GM23248 (cell line): ENCODE measurements at regions not wholly inside any gene's neighbourhood (a gene's known extent, or its start where the extent isn't known, plus 50 kb on each side); places are given as distances from the start of the nearest gene placed in this dataset.
"Not testable (repeated sequence)": the region's sequence is repeated elsewhere in the genome, so short reads cannot be mapped to it uniquely, and the experiment has no call there.

Experiments used
- DNase-seq: peaks from one replicate; pipeline ENCODE4 v3.0.0-alpha.2; 2015
- H2AFZ ChIP-seq: fragments of 200-600 bp; sonication (generic); 2 replicates; pipeline ENCODE4 v1.6.1; 2016; ENCODE audit warnings: antibody characterized with exemption
- H3F3A ChIP-seq: fragments of 200-600 bp; sonication (generic); 2 replicates; pipeline ENCODE4 v1.6.1; 2016; ENCODE audit warnings: mild to moderate bottlenecking, antibody characterized with exemption, mixed run types; ENCODE audit not compliant: insufficient read depth
- H3K27ac ChIP-seq: fragments of 200-600 bp; sonication (generic); 2 replicates; pipeline ENCODE4 v1.5.1; 2016; ENCODE audit warnings: mild to moderate bottlenecking
- H3K27me3 ChIP-seq: fragments of 200-600 bp; sonication (generic); replicated peaks from 2 replicates; pipeline ENCODE4 v1.6.1; 2016; ENCODE audit warnings: mild to moderate bottlenecking; ENCODE audit not compliant: insufficient read depth
- H3K36me3 ChIP-seq: fragments of 200-600 bp; sonication (generic); 2 replicates; pipeline ENCODE4 v1.6.1; 2016; ENCODE audit warnings: low read depth, mild to moderate bottlenecking
- H3K4me1 ChIP-seq: fragments of 200-600 bp; sonication (generic); 2 replicates; pipeline ENCODE4 v1.6.1; 2016; ENCODE audit warnings: mild to moderate bottlenecking; ENCODE audit not compliant: insufficient read depth
- H3K4me2 ChIP-seq: fragments of 200-600 bp; sonication (generic); one replicate; pipeline ENCODE4 v1.6.1; 2016; ENCODE audit warnings: mild to moderate bottlenecking; ENCODE audit not compliant: unreplicated experiment
- H3K4me3 ChIP-seq: fragments of 200-600 bp; sonication (generic); 2 replicates; pipeline ENCODE4 v1.5.1; 2016; ENCODE audit warnings: mild to moderate bottlenecking
- H3K79me2 ChIP-seq: fragments of 200-600 bp; sonication (generic); 2 replicates; pipeline ENCODE4 v1.6.1; 2016; ENCODE audit warnings: mild to moderate bottlenecking; ENCODE audit not compliant: insufficient read depth
- H3K9ac ChIP-seq: fragments of 200-600 bp; sonication (generic); 2 replicates; pipeline ENCODE4 v1.6.1; 2016; ENCODE audit warnings: mild to moderate bottlenecking
- H3K9me2 ChIP-seq: fragments of 200-600 bp; sonication (generic); 2 replicates; pipeline ENCODE4 v1.6.1; 2016; ENCODE audit warnings: mixed run types, mild to moderate bottlenecking, moderate library complexity; ENCODE audit not compliant: insufficient read depth
- H3K9me3 ChIP-seq: fragments of 200-600 bp; sonication (generic); one replicate; pipeline ENCODE4 v1.6.1; 2017; ENCODE audit warnings: low read depth
- H4K20me1 ChIP-seq: fragments of 200-600 bp; sonication (generic); 2 replicates; pipeline ENCODE4 v1.6.0; 2016; ENCODE audit not compliant: insufficient read depth
- EZH2 ChIP-seq: fragments of 200-600 bp; sonication (generic); IDR thresholded peaks from 2 replicates; pipeline ENCODE4 v1.6.1; 2018; ENCODE audit warnings: antibody characterized with exemption, mild to moderate bottlenecking; ENCODE audit not compliant: insufficient read depth, poor library complexity, severe bottlenecking
- EZH2phosphoT487 ChIP-seq: fragments of 200-600 bp; sonication (generic); IDR thresholded peaks from 2 replicates; pipeline ENCODE4 v1.6.1; 2018; ENCODE audit warnings: antibody characterized with exemption, moderate library complexity, mild to moderate bottlenecking, low read depth; ENCODE audit not compliant: insufficient read depth
- WGBS, 2 experiments: methylation state at CpG; one replicate each; pipeline ENCODE4 v1.1.6; 2015 to 2017; ENCODE audit warnings: low lambda C conversion rate in 2 of 2, low coverage in 1 of 2; ENCODE audit errors: missing lambda C conversion rate in 2 of 2; 5-methylcytosine and 5-hydroxymethylcytosine counted together
- in situ Hi-C: fragments of 300-500 bp; cut with MboI; formaldehyde crosslinking; loops from 2 replicates; pipeline ENCODE4 v1.15.0; 2020

GRCh38 chr5:12662545-12663314 lies 758.5 kb upstream of the CTNND2 start:
- no peaks in the 10 kb centered on the region for H3F3A ChIP-seq
- 62 to 64% methylated on average over 20 of the region's 20 CpGs for WGBS, 2 experiments
- H3K36me3 ChIP-seq = no peaks in the 10 kb centered on the region
- H3K9me3 ChIP-seq = peaks cover 3% of the 10 kb centered on the region
- no peak overlapping the region for H3K9ac ChIP-seq
- H3K9me2 ChIP-seq = no peaks in the 10 kb centered on the region
- H2AFZ ChIP-seq = no peak overlapping the region
- in situ Hi-C loops = no loop called here
- DNase-seq = no peak
- H4K20me1 ChIP-seq = no peaks in the 10 kb centered on the region
- no peaks in the 10 kb centered on the region for H3K79me2 ChIP-seq
- H3K4me3 ChIP-seq = no peak overlapping the region
- H3K27me3 ChIP-seq = no peaks in the 10 kb centered on the region
- TF ChIP-seq EZH2phosphoT487 (no peak), EZH2 (no peak)
- H3K4me1 ChIP-seq = no peaks in the 10 kb centered on the region
- no peak overlapping the region for H3K27ac ChIP-seq
- H3K4me2 ChIP-seq = no peak overlapping the region

- H3K9ac ChIP-seq = no peak overlapping the region
- WGBS, 2 experiments = 49 to 51% methylated on average over 30 to 31 of the region's 33 CpGs
- H3K9me2 ChIP-seq = no peaks in the 10 kb centered on the region
- no peaks in the 10 kb centered on the region for H3K27me3 ChIP-seq
- no peaks in the 10 kb centered on the region for H3K36me3 ChIP-seq
- H3K4me3 ChIP-seq = no peak overlapping the region
- H3K4me1 ChIP-seq = no peaks in the 10 kb centered on the region
- no peaks in the 10 kb centered on the region for H4K20me1 ChIP-seq
- H3F3A ChIP-seq = no peaks in the 10 kb centered on the region
- H3K9me3 ChIP-seq = peaks cover 3% of the 10 kb centered on the region
- no peak for TF ChIP-seq EZH2phosphoT487
- no peak for TF ChIP-seq EZH2
- H2AFZ ChIP-seq = no peak overlapping the region
- H3K4me2 ChIP-seq = no peak overlapping the region
- no peak for DNase-seq
- no peaks in the 10 kb centered on the region for H3K79me2 ChIP-seq
- in situ Hi-C loops = no loop called here
- no peak overlapping the region for H3K27ac ChIP-seq
Observed at GRCh38 chr5:12661617-12662370, 757.5 kb upstream of the CTNND2 start.

GRCh38 chr5:12660279-12661107 lies 756.2 kb upstream of the CTNND2 start:
- H3K79me2 ChIP-seq, H4K20me1 ChIP-seq, H3K27me3 ChIP-seq, H3K36me3 ChIP-seq, H2AFZ ChIP-seq, H3K9me3 ChIP-seq, in situ Hi-C loops, H3K4me3 ChIP-seq, DNase-seq, H3K4me2 ChIP-seq, H3K9me2 ChIP-seq, H3K4me1 ChIP-seq, H3F3A ChIP-seq, H3K27ac ChIP-seq, H3K9ac ChIP-seq: not testable (repeated sequence)
- 38 to 44% methylated on average over 24 of the region's 24 CpGs for WGBS, 2 experiments

GRCh38 chr5:12659686-12660085 lies 755.4 kb upstream of the CTNND2 start:
- no peak overlapping the region for H3K4me3 ChIP-seq
- no peaks in the 10 kb centered on the region for H3K27me3 ChIP-seq
- 19 to 20% methylated on average over 4 of the region's 4 CpGs for WGBS, 2 experiments
- no peak overlapping the region for H2AFZ ChIP-seq
- peaks cover 3% of the 10 kb centered on the region for H3K9me3 ChIP-seq
- no peak overlapping the region for H3K27ac ChIP-seq
- no peaks in the 10 kb centered on the region for H3K4me1 ChIP-seq
- in situ Hi-C loops = no loop called here
- H3K4me2 ChIP-seq = no peak overlapping the region
- TF ChIP-seq EZH2 (no peak), EZH2phosphoT487 (no peak)
- no peak overlapping the region for H3K9ac ChIP-seq
- H3K36me3 ChIP-seq = no peaks in the 10 kb centered on the region
- H4K20me1 ChIP-seq = no peaks in the 10 kb centered on the region
- H3K9me2 ChIP-seq = no peaks in the 10 kb centered on the region
- no peaks in the 10 kb centered on the region for H3F3A ChIP-seq
- DNase-seq = no peak
- no peaks in the 10 kb centered on the region for H3K79me2 ChIP-seq
